ENCODE measurements at regions not wholly inside any gene's neighbourhood (a gene's known extent, or its start where the extent isn't known, plus 50 kb on each side); places are given as distances from the start of the nearest gene placed in this dataset.

- no peak for TF ChIP-seq ZNF462 (CRISPR knock-in tag; IDR thresholded peaks at IDR 0.05)
- TF ChIP-seq EZH2 (IDR thresholded peaks at IDR 0.05; ENCODE audit: low read depth, unreplicated experiment): no peak
- no peak for TF ChIP-seq CREB1 (CRISPR knock-in tag; IDR thresholded peaks at IDR 0.05; ENCODE audit: low read depth)
- no peak for TF ChIP-seq ZNF331 (CRISPR knock-in tag; IDR thresholded peaks at IDR 0.05; ENCODE audit: low read depth)
- no peak for TF ChIP-seq POLR2AphosphoS5 (IDR thresholded peaks at IDR 0.05; ENCODE audit: low read depth)
- TF ChIP-seq EZH2phosphoT487 (IDR thresholded peaks at IDR 0.05; ENCODE audit: unreplicated experiment): no peak
Observed at GRCh38 chr18:57954935-57955334, 89.1 kb upstream of the NEDD4L start (continued).

DNA sequence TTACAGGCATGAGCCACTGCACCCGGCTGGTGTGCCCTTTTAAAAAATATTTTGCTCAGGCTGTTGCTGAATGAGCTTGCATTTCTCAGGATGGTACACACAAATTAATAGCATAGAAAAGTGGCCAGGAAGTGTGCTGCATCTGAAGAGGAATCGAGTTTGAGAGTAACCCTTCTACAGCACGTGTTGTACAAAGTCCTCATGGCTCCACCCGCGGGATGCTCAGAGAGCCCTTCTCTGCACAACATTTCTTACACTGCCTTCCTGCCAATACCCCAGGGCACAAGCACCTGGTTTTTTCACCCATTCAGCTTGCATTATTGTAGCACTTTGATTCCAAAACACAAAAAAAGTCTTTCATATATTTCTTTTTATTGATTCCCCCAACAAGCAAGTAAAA lies 90.1 kb upstream of the NEDD4L start:
- Histone ChIP-seq H3K27ac (ENCODE audit: low read depth) (no peak overlapping the region), H3F3A (replicated peaks; ENCODE audit: low read depth) (no peaks in the 10 kb centered on the region), H3K79me2 (replicated peaks; ENCODE audit: insufficient read depth) (no peaks in the 10 kb centered on the region), H3K36me3 (ENCODE audit: insufficient read depth) (no peaks in the 10 kb centered on the region), H4K20me1 (replicated peaks; ENCODE audit: insufficient read depth) (no peaks in the 10 kb centered on the region), H2AFZ (0 out of 2 replicates have a peak overlapping the region, but pooled peaks have one; percentile 7), H3K4me3 (no peak overlapping the region), H3K27me3 (ENCODE audit: insufficient read depth) (no peaks in the 10 kb centered on the region), H3K4me1 (ENCODE audit: insufficient read depth) (no peaks in the 10 kb centered on the region), H3K9me2 (ENCODE audit: insufficient read depth) (no peaks in the 10 kb centered on the region), H3K4me2 (no peak overlapping the region)
- H3K4me3 Mint-ChIP-seq: no peak overlapping the region
- no peaks in the 10 kb centered on the region for H3K27me3 Mint-ChIP-seq (ENCODE audit: insufficient read depth, low read depth, poor library complexity)
- no peaks in the 10 kb centered on the region for H3K9me3 Mint-ChIP-seq
- ATAC-seq (no peak), DNase-seq (ENCODE audit: low spot score) (no peak)
- H3K36me3 Mint-ChIP-seq (ENCODE audit: low read depth): no peaks in the 10 kb centered on the region
- no peaks in the 10 kb centered on the region for H3K4me1 Mint-ChIP-seq
- no peak overlapping the region for H3K27ac Mint-ChIP-seq
- TF ChIP-seq, protein P1, sequence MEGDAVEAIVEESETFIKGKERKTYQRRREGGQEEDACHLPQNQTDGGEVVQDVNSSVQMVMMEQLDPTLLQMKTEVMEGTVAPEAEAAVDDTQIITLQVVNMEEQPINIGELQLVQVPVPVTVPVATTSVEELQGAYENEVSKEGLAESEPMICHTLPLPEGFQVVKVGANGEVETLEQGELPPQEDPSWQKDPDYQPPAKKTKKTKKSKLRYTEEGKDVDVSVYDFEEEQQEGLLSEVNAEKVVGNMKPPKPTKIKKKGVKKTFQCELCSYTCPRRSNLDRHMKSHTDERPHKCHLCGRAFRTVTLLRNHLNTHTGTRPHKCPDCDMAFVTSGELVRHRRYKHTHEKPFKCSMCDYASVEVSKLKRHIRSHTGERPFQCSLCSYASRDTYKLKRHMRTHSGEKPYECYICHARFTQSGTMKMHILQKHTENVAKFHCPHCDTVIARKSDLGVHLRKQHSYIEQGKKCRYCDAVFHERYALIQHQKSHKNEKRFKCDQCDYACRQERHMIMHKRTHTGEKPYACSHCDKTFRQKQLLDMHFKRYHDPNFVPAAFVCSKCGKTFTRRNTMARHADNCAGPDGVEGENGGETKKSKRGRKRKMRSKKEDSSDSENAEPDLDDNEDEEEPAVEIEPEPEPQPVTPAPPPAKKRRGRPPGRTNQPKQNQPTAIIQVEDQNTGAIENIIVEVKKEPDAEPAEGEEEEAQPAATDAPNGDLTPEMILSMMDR (conservative IDR thresholded peaks at IDR 0.05; ENCODE audit: low read depth in 2 of 2): no peak
- no peak for TF ChIP-seq REST (IDR thresholded peaks at IDR 0.05; ENCODE audit: unreplicated experiment)
- TF ChIP-seq NANOG (IDR thresholded peaks at IDR 0.05; ENCODE audit: borderline replicate concordance): no peak
- no peak for TF ChIP-seq ZNF331 (CRISPR knock-in tag; IDR thresholded peaks at IDR 0.05; ENCODE audit: low read depth)
- no peak for TF ChIP-seq STAT1 (IDR thresholded peaks at IDR 0.05; ENCODE audit: unreplicated experiment)
- TF ChIP-seq EZH2 (IDR thresholded peaks at IDR 0.05; ENCODE audit: low read depth, unreplicated experiment): no peak
- no peak for TF ChIP-seq EZH2phosphoT487 (IDR thresholded peaks at IDR 0.05; ENCODE audit: unreplicated experiment)
- no peak for TF ChIP-seq CREB1 (CRISPR knock-in tag; IDR thresholded peaks at IDR 0.05; ENCODE audit: low read depth)
- no peak for TF ChIP-seq ZNF114 (CRISPR knock-in tag; IDR thresholded peaks at IDR 0.05)
